ENCODE measurements at regions not wholly inside any gene's neighbourhood (a gene's known extent, or its start where the extent isn't known, plus 50 kb on each side); places are given as distances from the start of the nearest gene placed in this dataset.

GRCh38 chr13:61144834-61145593 lies 270.6 kb downstream of the PCDH20 start:
- CTCF ChIA-PET: no interaction called here
- Histone ChIP-seq H3K27ac (ENCODE audit: low read depth in 2 of 2, low read length in 1 of 2) (no peak overlapping the region), H3F3A (replicated peaks; ENCODE audit: insufficient read depth) (no peaks in the 10 kb centered on the region), H3K36me3 (replicated peaks in 1 of 2; ENCODE audit: control insufficient read depth in 1 of 2, insufficient read depth in 2 of 2, low read length in 1 of 2) (no peaks in the 10 kb centered on the region), H3K27me3 (ENCODE audit: insufficient read depth) (no peaks in the 10 kb centered on the region), H3K9ac (no peak overlapping the region), H3K4me1 (ENCODE audit: control insufficient read depth in 1 of 2, insufficient read depth in 2 of 2, low read depth in 1 of 2, low read length in 1 of 2) (no peaks in the 10 kb centered on the region; a peak in 1 of 4 replicates), H3K4me2 (no peak overlapping the region), H4K20me1 (ENCODE audit: insufficient read depth) (no peaks in the 10 kb centered on the region), H2AFZ (ENCODE audit: low read depth) (no peak overlapping the region), H3K9me3 (peaks cover 4% of the 10 kb centered on the region; the same call in 1 of the 2 replicates), H3K4me3 (ENCODE audit: low read depth in 2 of 2, low read length in 1 of 2) (no peak overlapping the region), H3K9me2 (no peaks in the 10 kb centered on the region), H3K79me2 (ENCODE audit: insufficient read depth) (no peaks in the 10 kb centered on the region)
- WGBS (ENCODE audit: low lambda C conversion rate): 0% methylated on average over 1 of the region's 2 CpGs
- no peak for DNase-seq
- TF ChIP-seq CTCF (IDR thresholded peaks at IDR 0.05) (no peak), SIN3A (IDR thresholded peaks at IDR 0.05; ENCODE audit: borderline replicate concordance, low read depth, low read length) (no peak), TCF12 (IDR thresholded peaks at IDR 0.05) (no peak), GATA2 (CRISPR knock-in tag; IDR thresholded peaks at IDR 0.05) (no peak), YY1 (IDR thresholded peaks at IDR 0.05; ENCODE audit: low read depth) (no peak), FOXJ3 (CRISPR knock-in tag; IDR thresholded peaks at IDR 0.05) (no peak), JUND (IDR thresholded peaks at IDR 0.05) (no peak), IRF3 (IDR thresholded peaks at IDR 0.05; ENCODE audit: low read depth, low read length) (no peak), MXI1 (IDR thresholded peaks at IDR 0.05; ENCODE audit: low read depth, low read length) (no peak), MEF2A (IDR thresholded peaks at IDR 0.05; ENCODE audit: borderline replicate concordance, low read depth) (no peak), RAD21 (IDR thresholded peaks at IDR 0.05; ENCODE audit: low read length) (no peak), RXRA (IDR thresholded peaks at IDR 0.05; ENCODE audit: borderline replicate concordance, low read depth) (no peak), NRF1 (IDR thresholded peaks at IDR 0.05; ENCODE audit: low read depth, low read length) (no peak), ELF1 (IDR thresholded peaks at IDR 0.05) (no peak), MAX (IDR thresholded peaks at IDR 0.05; ENCODE audit: low read depth) (no peak), TAF1 (IDR thresholded peaks at IDR 0.05; ENCODE audit: borderline replicate concordance, low read depth, low read length) (no peak), USF1 (IDR thresholded peaks at IDR 0.05; ENCODE audit: borderline replicate concordance, low read depth) (no peak), SMC3 (IDR thresholded peaks at IDR 0.05; ENCODE audit: low read depth, low read length) (no peak)
- TF ChIP-seq, protein P1, sequence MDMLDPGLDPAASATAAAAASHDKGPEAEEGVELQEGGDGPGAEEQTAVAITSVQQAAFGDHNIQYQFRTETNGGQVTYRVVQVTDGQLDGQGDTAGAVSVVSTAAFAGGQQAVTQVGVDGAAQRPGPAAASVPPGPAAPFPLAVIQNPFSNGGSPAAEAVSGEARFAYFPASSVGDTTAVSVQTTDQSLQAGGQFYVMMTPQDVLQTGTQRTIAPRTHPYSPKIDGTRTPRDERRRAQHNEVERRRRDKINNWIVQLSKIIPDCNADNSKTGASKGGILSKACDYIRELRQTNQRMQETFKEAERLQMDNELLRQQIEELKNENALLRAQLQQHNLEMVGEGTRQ (IDR thresholded peaks at IDR 0.05; ENCODE audit: borderline replicate concordance, low read depth, low read length): no peak
- TF ChIP-seq, protein P2, sequence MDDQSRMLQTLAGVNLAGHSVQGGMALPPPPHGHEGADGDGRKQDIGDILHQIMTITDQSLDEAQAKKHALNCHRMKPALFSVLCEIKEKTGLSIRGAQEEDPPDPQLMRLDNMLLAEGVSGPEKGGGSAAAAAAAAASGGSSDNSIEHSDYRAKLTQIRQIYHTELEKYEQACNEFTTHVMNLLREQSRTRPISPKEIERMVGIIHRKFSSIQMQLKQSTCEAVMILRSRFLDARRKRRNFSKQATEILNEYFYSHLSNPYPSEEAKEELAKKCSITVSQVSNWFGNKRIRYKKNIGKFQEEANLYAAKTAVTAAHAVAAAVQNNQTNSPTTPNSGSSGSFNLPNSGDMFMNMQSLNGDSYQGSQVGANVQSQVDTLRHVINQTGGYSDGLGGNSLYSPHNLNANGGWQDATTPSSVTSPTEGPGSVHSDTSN (IDR thresholded peaks at IDR 0.05): no peak
- POLR2A ChIA-PET: no interaction called here

Data from SK-N-SH (cell line).